ENCODE measurements at regions not wholly inside any gene's neighbourhood (a gene's known extent, or its start where the extent isn't known, plus 50 kb on each side); places are given as distances from the start of the nearest gene placed in this dataset.

DNA sequence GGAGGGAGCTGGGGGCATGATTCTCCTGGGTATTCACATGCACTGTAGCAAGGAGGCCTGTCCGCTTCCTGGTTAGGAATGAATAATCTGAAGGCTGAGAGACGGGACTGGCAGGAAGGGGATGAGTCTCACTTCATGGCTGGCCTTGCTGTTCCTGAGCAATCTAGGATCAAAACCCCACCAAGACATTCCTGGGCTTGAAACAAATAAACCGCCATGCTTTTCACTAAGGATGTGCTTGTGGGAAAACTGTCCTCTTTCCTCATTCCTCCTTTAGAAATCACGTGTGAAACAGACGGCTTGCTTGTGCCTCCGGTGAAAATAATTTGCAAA lies 132.8 kb downstream of the MACROH2A1 start:
- dilution Hi-C loops (cut with MboI; ENCODE audit: extremely low pct_ligation_motif_present, low sequenced_read_pairs): no loop called here
- Histone ChIP-seq H2AFZ (ENCODE audit: control insufficient read depth, low read length) (no peak overlapping the region), H3K9me1 (ENCODE audit: control insufficient read depth, extremely low read depth, insufficient read depth, low read length) (no peaks in the 10 kb centered on the region), H3K9ac (ENCODE audit: control insufficient read depth, extremely low read depth, insufficient read depth, low read length) (no peak overlapping the region), H3K4me2 (ENCODE audit: control insufficient read depth, extremely low read depth, insufficient read depth, low read depth, low read length) (no peak overlapping the region), H3K9me3 (ENCODE audit: control insufficient read depth, low read depth, low read length) (no peaks in the 10 kb centered on the region), H4K20me1 (ENCODE audit: control insufficient read depth, extremely low read depth, insufficient read depth, low read length) (no peaks in the 10 kb centered on the region), H3K27me3 (ENCODE audit: control insufficient read depth, extremely low read depth, insufficient read depth, low read length) (no peaks in the 10 kb centered on the region), H3K27ac (ENCODE audit: control insufficient read depth, insufficient read depth, low read length) (no peak overlapping the region), H3K79me2 (ENCODE audit: control insufficient read depth, insufficient read depth, low read length) (no peaks in the 10 kb centered on the region), H3K4me1 (ENCODE audit: control insufficient read depth, extremely low read depth, insufficient read depth, low read length) (no peaks in the 10 kb centered on the region), H3K4me3 (ENCODE audit: control insufficient read depth in 2 of 3, extremely low read depth in 1 of 3, insufficient read depth in 2 of 3, low read depth in 1 of 3, low read length in 3 of 3) (no peak overlapping the region), H3K36me3 (ENCODE audit: control insufficient read depth in 2 of 2, extremely low read depth in 1 of 2, insufficient read depth in 2 of 2, low read length in 2 of 2) (no peaks in the 10 kb centered on the region)
- DNase-seq (ENCODE audit: low read depth, low spot score) (no peak), FAIRE-seq (no peak)
- TF ChIP-seq EZH2 (IDR thresholded peaks at IDR 0.05; ENCODE audit: low read length): no peak
- TF ChIP-seq, protein P1, sequence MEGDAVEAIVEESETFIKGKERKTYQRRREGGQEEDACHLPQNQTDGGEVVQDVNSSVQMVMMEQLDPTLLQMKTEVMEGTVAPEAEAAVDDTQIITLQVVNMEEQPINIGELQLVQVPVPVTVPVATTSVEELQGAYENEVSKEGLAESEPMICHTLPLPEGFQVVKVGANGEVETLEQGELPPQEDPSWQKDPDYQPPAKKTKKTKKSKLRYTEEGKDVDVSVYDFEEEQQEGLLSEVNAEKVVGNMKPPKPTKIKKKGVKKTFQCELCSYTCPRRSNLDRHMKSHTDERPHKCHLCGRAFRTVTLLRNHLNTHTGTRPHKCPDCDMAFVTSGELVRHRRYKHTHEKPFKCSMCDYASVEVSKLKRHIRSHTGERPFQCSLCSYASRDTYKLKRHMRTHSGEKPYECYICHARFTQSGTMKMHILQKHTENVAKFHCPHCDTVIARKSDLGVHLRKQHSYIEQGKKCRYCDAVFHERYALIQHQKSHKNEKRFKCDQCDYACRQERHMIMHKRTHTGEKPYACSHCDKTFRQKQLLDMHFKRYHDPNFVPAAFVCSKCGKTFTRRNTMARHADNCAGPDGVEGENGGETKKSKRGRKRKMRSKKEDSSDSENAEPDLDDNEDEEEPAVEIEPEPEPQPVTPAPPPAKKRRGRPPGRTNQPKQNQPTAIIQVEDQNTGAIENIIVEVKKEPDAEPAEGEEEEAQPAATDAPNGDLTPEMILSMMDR (optimal IDR thresholded peaks at IDR 0.05 in 1 of 3, IDR thresholded peaks at IDR 0.05 in 1 of 3, conservative IDR thresholded peaks at IDR 0.05 in 1 of 3; ENCODE audit: extremely low read depth in 1 of 3, insufficient read depth in 2 of 3, low read length in 3 of 3): no peak

DNA sequence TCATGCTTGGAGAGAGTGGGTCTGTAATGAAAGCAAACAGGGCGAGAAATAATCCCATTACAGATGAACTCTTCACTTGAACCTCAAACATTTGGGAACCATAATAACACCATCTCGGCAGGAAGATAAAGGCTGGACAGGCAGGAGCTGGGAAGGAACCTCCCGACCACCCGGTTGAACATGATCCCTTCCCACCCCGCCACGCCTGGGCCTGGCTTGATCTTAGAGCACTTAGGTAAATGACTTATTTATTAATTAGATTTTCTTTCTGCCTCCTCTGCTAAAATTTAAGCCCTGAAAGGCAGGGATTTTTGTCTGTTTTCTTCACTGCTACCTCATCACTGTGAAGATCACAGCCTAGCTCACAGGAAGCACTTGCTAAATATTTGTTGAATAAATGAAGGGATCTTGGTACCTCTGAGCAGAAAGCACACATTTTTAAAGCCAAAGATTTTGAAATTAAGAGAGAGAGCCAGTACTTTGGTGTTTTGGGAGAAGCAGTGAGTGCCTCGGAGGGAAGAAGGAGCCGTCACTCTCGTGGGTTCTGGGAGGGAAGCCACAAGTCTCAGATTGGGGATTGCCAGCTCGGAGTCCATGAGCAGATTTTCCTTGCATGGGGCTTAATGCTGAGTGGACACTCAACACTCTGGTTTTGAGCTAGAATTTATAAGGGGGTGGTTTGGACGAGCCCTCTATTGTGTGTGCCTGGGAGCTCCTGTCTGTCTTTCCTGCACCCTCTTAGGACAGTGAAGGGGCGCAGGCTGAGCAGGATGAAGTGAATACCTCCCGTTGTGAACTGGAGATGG lies 133.3 kb downstream of the MACROH2A1 start:
- H3K9me3 ChIP-seq (ENCODE audit: control insufficient read depth, low read depth, low read length): no peaks in the 10 kb centered on the region
- TF ChIP-seq EZH2 (IDR thresholded peaks at IDR 0.05; ENCODE audit: low read length): no peak
- TF ChIP-seq, protein P1 (optimal IDR thresholded peaks at IDR 0.05 in 1 of 3, IDR thresholded peaks at IDR 0.05 in 1 of 3, conservative IDR thresholded peaks at IDR 0.05 in 1 of 3; ENCODE audit: extremely low read depth in 1 of 3, insufficient read depth in 2 of 3, low read length in 3 of 3): no peak
- H2AFZ ChIP-seq (ENCODE audit: control insufficient read depth, low read length): no peak overlapping the region
- no peak for DNase-seq (ENCODE audit: low read depth, low spot score)
- no peaks in the 10 kb centered on the region for H3K4me1 ChIP-seq (ENCODE audit: control insufficient read depth, extremely low read depth, insufficient read depth, low read length)
- H3K36me3 ChIP-seq (ENCODE audit: control insufficient read depth in 2 of 2, extremely low read depth in 1 of 2, insufficient read depth in 2 of 2, low read length in 2 of 2): no peaks in the 10 kb centered on the region
- H3K9me1 ChIP-seq (ENCODE audit: control insufficient read depth, extremely low read depth, insufficient read depth, low read length): no peaks in the 10 kb centered on the region
- dilution Hi-C loops (cut with MboI; ENCODE audit: extremely low pct_ligation_motif_present, low sequenced_read_pairs): no loop called here
- no peak for FAIRE-seq
- no peak overlapping the region for H3K9ac ChIP-seq (ENCODE audit: control insufficient read depth, extremely low read depth, insufficient read depth, low read length)
- no peaks in the 10 kb centered on the region for H4K20me1 ChIP-seq (ENCODE audit: control insufficient read depth, extremely low read depth, insufficient read depth, low read length)
- no peaks in the 10 kb centered on the region for H3K27me3 ChIP-seq (ENCODE audit: control insufficient read depth, extremely low read depth, insufficient read depth, low read length)
- no peaks in the 10 kb centered on the region for H3K79me2 ChIP-seq (ENCODE audit: control insufficient read depth, insufficient read depth, low read length)
- H3K27ac ChIP-seq (ENCODE audit: control insufficient read depth, insufficient read depth, low read length): no peak overlapping the region
- no peak overlapping the region for H3K4me3 ChIP-seq (ENCODE audit: control insufficient read depth in 2 of 3, extremely low read depth in 1 of 3, insufficient read depth in 2 of 3, low read depth in 1 of 3, low read length in 3 of 3)
- no peak overlapping the region for H3K4me2 ChIP-seq (ENCODE audit: control insufficient read depth, extremely low read depth, insufficient read depth, low read depth, low read length)
